ENCODE measurements at regions not wholly inside any gene's neighbourhood (a gene's known extent, or its start where the extent isn't known, plus 50 kb on each side); places are given as distances from the start of the nearest gene placed in this dataset.
"Not testable (repeated sequence)": the region's sequence is repeated elsewhere in the genome, so short reads cannot be mapped to it uniquely, and the experiment has no call there.

DNA sequence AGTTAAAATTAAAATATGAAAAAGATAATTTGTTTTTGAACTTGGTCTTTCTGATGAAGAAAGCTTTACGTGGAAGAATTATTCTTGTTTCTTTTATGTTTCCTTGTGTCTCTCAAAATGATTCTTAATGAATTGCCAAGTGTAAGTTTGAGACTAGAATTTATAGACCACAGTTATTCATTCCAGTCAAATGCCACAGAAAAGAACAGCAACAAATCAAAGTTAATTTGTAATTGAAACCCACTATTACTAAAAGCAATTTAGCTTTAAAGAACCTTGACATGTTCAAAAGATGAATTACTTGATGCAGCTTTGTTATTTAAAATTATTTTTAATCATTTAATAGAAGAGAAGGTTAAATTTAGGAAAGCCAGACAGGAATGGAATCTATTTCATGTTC lies 1277.7 kb upstream of the NUDT12 start:
- Histone ChIP-seq H2AFZ (ENCODE audit: control insufficient read depth, low read length) (no peak overlapping the region), H3K36me3 (ENCODE audit: control insufficient read depth in 2 of 2, extremely low read depth in 1 of 2, insufficient read depth in 2 of 2, low read length in 2 of 2) (no peaks in the 10 kb centered on the region), H3K9ac (ENCODE audit: control insufficient read depth, extremely low read depth, insufficient read depth, low read length) (no peak overlapping the region), H3K4me1 (ENCODE audit: control insufficient read depth, extremely low read depth, insufficient read depth, low read length) (no peaks in the 10 kb centered on the region), H3K9me3 (ENCODE audit: control insufficient read depth, low read depth, low read length) (no peaks in the 10 kb centered on the region), H3K4me2 (ENCODE audit: control insufficient read depth, extremely low read depth, insufficient read depth, low read depth, low read length) (no peak overlapping the region), H3K27me3 (ENCODE audit: control insufficient read depth, extremely low read depth, insufficient read depth, low read length) (no peaks in the 10 kb centered on the region), H3K27ac (ENCODE audit: control insufficient read depth, insufficient read depth, low read length) (no peak overlapping the region), H3K79me2 (ENCODE audit: control insufficient read depth, insufficient read depth, low read length) (no peaks in the 10 kb centered on the region), H4K20me1 (ENCODE audit: control insufficient read depth, extremely low read depth, insufficient read depth, low read length) (no peaks in the 10 kb centered on the region), H3K4me3 (ENCODE audit: control insufficient read depth in 2 of 3, extremely low read depth in 1 of 3, insufficient read depth in 2 of 3, low read depth in 1 of 3, low read length in 3 of 3) (no peak overlapping the region), H3K9me1 (ENCODE audit: control insufficient read depth, extremely low read depth, insufficient read depth, low read length) (no peaks in the 10 kb centered on the region)
- dilution Hi-C loops (cut with MboI; ENCODE audit: extremely low pct_ligation_motif_present, low sequenced_read_pairs): no loop called here
- no peak for TF ChIP-seq EZH2 (IDR thresholded peaks at IDR 0.05; ENCODE audit: low read length)
- TF ChIP-seq, protein P1, sequence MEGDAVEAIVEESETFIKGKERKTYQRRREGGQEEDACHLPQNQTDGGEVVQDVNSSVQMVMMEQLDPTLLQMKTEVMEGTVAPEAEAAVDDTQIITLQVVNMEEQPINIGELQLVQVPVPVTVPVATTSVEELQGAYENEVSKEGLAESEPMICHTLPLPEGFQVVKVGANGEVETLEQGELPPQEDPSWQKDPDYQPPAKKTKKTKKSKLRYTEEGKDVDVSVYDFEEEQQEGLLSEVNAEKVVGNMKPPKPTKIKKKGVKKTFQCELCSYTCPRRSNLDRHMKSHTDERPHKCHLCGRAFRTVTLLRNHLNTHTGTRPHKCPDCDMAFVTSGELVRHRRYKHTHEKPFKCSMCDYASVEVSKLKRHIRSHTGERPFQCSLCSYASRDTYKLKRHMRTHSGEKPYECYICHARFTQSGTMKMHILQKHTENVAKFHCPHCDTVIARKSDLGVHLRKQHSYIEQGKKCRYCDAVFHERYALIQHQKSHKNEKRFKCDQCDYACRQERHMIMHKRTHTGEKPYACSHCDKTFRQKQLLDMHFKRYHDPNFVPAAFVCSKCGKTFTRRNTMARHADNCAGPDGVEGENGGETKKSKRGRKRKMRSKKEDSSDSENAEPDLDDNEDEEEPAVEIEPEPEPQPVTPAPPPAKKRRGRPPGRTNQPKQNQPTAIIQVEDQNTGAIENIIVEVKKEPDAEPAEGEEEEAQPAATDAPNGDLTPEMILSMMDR (optimal IDR thresholded peaks at IDR 0.05 in 1 of 3, IDR thresholded peaks at IDR 0.05 in 1 of 3, conservative IDR thresholded peaks at IDR 0.05 in 1 of 3; ENCODE audit: extremely low read depth in 1 of 3, insufficient read depth in 2 of 3, low read length in 3 of 3): no peak
- no peak for DNase-seq (ENCODE audit: low read depth, low spot score)
- no peak for FAIRE-seq

GRCh38 chr5:104831515-104831914 lies 1268.9 kb upstream of the NUDT12 start:
- H3K9me3 ChIP-seq (ENCODE audit: control insufficient read depth, low read depth, low read length); dilution Hi-C loops (cut with MboI; ENCODE audit: extremely low pct_ligation_motif_present, low sequenced_read_pairs); H3K9me1 ChIP-seq (ENCODE audit: control insufficient read depth, extremely low read depth, insufficient read depth, low read length); H3K27me3 ChIP-seq (ENCODE audit: control insufficient read depth, extremely low read depth, insufficient read depth, low read length); H4K20me1 ChIP-seq (ENCODE audit: control insufficient read depth, extremely low read depth, insufficient read depth, low read length); H2AFZ ChIP-seq (ENCODE audit: control insufficient read depth, low read length); H3K9ac ChIP-seq (ENCODE audit: control insufficient read depth, extremely low read depth, insufficient read depth, low read length); H3K27ac ChIP-seq (ENCODE audit: control insufficient read depth, insufficient read depth, low read length); DNase-seq (ENCODE audit: low read depth, low spot score); H3K4me3 ChIP-seq (ENCODE audit: control insufficient read depth in 2 of 3, extremely low read depth in 1 of 3, insufficient read depth in 2 of 3, low read depth in 1 of 3, low read length in 3 of 3); H3K79me2 ChIP-seq (ENCODE audit: control insufficient read depth, insufficient read depth, low read length); H3K36me3 ChIP-seq (ENCODE audit: control insufficient read depth in 2 of 2, extremely low read depth in 1 of 2, insufficient read depth in 2 of 2, low read length in 2 of 2); H3K4me2 ChIP-seq (ENCODE audit: control insufficient read depth, extremely low read depth, insufficient read depth, low read depth, low read length); FAIRE-seq; H3K4me1 ChIP-seq (ENCODE audit: control insufficient read depth, extremely low read depth, insufficient read depth, low read length): not testable (repeated sequence)

- Histone ChIP-seq H3K9me3 (ENCODE audit: control insufficient read depth, low read depth, low read length) (no peaks in the 10 kb centered on the region), H3K4me2 (ENCODE audit: control insufficient read depth, extremely low read depth, insufficient read depth, low read depth, low read length) (no peak overlapping the region), H3K9me1 (ENCODE audit: control insufficient read depth, extremely low read depth, insufficient read depth, low read length) (no peaks in the 10 kb centered on the region), H3K9ac (ENCODE audit: control insufficient read depth, extremely low read depth, insufficient read depth, low read length) (no peak overlapping the region), H4K20me1 (ENCODE audit: control insufficient read depth, extremely low read depth, insufficient read depth, low read length) (no peaks in the 10 kb centered on the region), H3K4me3 (ENCODE audit: control insufficient read depth in 2 of 3, extremely low read depth in 1 of 3, insufficient read depth in 2 of 3, low read depth in 1 of 3, low read length in 3 of 3) (no peak overlapping the region), H3K36me3 (ENCODE audit: control insufficient read depth in 2 of 2, extremely low read depth in 1 of 2, insufficient read depth in 2 of 2, low read length in 2 of 2) (no peaks in the 10 kb centered on the region), H3K4me1 (ENCODE audit: control insufficient read depth, extremely low read depth, insufficient read depth, low read length) (no peaks in the 10 kb centered on the region), H3K79me2 (ENCODE audit: control insufficient read depth, insufficient read depth, low read length) (no peaks in the 10 kb centered on the region), H3K27ac (ENCODE audit: control insufficient read depth, insufficient read depth, low read length) (no peak overlapping the region), H3K27me3 (ENCODE audit: control insufficient read depth, extremely low read depth, insufficient read depth, low read length) (no peaks in the 10 kb centered on the region), H2AFZ (ENCODE audit: control insufficient read depth, low read length) (no peak overlapping the region)
- TF ChIP-seq, protein P1 (optimal IDR thresholded peaks at IDR 0.05 in 1 of 3, IDR thresholded peaks at IDR 0.05 in 1 of 3, conservative IDR thresholded peaks at IDR 0.05 in 1 of 3; ENCODE audit: extremely low read depth in 1 of 3, insufficient read depth in 2 of 3, low read length in 3 of 3): no peak
- TF ChIP-seq EZH2 (IDR thresholded peaks at IDR 0.05; ENCODE audit: low read length): no peak
- no peak for DNase-seq (ENCODE audit: low read depth, low spot score)
- no peak for FAIRE-seq
- dilution Hi-C loops (cut with MboI; ENCODE audit: extremely low pct_ligation_motif_present, low sequenced_read_pairs): no loop called here
These were observed 1259.0 kb upstream of the NUDT12 start for GRCh38 chr5:104821606-104822005.
